ENCODE measurements at regions not wholly inside any gene's neighbourhood (a gene's known extent, or its start where the extent isn't known, plus 50 kb on each side); places are given as distances from the start of the nearest gene placed in this dataset.

DNA sequence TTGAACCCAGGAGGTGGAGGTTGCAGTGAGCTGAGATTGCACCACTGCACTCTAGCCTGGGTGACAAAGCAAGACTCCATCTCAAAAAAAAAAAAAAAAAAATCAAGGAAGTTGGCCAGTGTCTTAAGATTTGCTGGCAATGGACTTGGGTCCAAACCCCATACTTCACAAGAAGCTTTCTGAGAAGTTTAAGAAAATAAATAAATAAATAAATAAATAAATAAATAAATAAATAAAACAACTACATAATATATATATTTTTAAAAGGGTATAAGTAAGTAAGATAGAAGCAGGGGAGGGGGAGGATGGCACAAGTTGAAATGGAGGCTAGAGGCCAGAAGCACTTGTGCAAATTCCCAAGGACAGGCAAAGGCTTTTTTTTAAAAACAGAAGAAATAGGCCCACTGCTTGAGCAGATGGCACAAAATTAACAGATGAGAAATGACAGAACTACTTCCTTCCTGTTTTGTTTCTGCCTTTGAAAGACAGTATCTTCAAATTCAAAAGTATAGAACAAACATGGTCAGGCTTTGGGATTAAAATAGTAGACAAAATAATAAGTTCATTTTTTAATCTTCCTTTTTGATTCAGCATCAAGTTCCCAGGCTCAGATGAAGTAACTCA, 287.7 kb downstream of the ALDH8A1 start:
- TF ChIP-seq, protein P1, sequence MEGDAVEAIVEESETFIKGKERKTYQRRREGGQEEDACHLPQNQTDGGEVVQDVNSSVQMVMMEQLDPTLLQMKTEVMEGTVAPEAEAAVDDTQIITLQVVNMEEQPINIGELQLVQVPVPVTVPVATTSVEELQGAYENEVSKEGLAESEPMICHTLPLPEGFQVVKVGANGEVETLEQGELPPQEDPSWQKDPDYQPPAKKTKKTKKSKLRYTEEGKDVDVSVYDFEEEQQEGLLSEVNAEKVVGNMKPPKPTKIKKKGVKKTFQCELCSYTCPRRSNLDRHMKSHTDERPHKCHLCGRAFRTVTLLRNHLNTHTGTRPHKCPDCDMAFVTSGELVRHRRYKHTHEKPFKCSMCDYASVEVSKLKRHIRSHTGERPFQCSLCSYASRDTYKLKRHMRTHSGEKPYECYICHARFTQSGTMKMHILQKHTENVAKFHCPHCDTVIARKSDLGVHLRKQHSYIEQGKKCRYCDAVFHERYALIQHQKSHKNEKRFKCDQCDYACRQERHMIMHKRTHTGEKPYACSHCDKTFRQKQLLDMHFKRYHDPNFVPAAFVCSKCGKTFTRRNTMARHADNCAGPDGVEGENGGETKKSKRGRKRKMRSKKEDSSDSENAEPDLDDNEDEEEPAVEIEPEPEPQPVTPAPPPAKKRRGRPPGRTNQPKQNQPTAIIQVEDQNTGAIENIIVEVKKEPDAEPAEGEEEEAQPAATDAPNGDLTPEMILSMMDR (IDR thresholded peaks at IDR 0.05): no peak
- TF ChIP-seq POLR2A (IDR thresholded peaks at IDR 0.05): no peak
